GM12892 (cell line): ENCODE measurements at regions not wholly inside any gene's neighbourhood (a gene's known extent, or its start where the extent isn't known, plus 50 kb on each side); places are given as distances from the start of the nearest gene placed in this dataset.

Source experiments
- POLR2A ChIP-seq: IDR thresholded peaks from 2 replicates; pipeline ENCODE4 v1.6.1; 2011; ENCODE audit warnings: low read depth, low read length, control low read depth
- POLR2AphosphoS5 ChIP-seq: IDR thresholded peaks from 2 replicates; pipeline ENCODE4 v1.6.1; 2011; ENCODE audit warnings: low read depth, low read length, control low read depth

- TF ChIP-seq POLR2A, result no peak
- no peak for TF ChIP-seq POLR2AphosphoS5
Measured at GRCh38 chr5:92337772-92338234, 954.7 kb upstream of the ARRDC3 start.
